ENCODE measurements at regions not wholly inside any gene's neighbourhood (a gene's known extent, or its start where the extent isn't known, plus 50 kb on each side); places are given as distances from the start of the nearest gene placed in this dataset.

DNA sequence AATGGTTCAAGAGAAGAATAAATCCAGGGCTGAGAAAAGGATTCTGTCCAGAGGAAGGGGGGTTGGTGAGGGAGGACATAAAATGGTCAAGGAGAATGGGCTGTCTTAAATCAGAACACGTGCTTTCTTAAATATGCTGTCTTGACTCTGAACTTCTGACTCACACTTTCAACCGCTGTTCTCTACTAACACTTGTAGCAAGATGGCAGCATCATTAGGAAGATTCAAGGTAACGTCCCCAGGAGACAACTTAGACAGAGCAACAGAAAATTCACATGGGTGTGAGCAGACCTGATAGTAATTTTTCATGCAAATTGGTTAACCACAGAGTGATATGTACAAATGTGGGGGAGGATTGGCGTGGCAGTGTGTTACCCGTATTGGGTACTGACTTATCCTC lies 126.8 kb upstream of the GALNT17 start:
- TF ChIP-seq POLR2AphosphoS5 (IDR thresholded peaks at IDR 0.05; ENCODE audit: borderline replicate concordance, low read depth, low read length), result no peak
- TF ChIP-seq EZH2 (IDR thresholded peaks at IDR 0.05), result no peak
- no peak for TF ChIP-seq FOXP2 (optimal IDR thresholded peaks at IDR 0.05; ENCODE audit: control extremely low read depth, extremely low read length, insufficient read depth)

Data from SK-N-MC (cell line).